Upper lobe of right lung (tissue), 1 donor: ENCODE measurements at regions not wholly inside any gene's neighbourhood (a gene's known extent, or its start where the extent isn't known, plus 50 kb on each side); places are given as distances from the start of the nearest gene placed in this dataset.

Experiments
- ATAC-seq: fragments of 200-7000 bp; cut with Tn5 transposase; one replicate; pipeline ENCODE4 v1.9.1; 2020; ENCODE audit warnings: mild to moderate bottlenecking, moderate library complexity
- DNase-seq: peaks from one replicate; pipeline ENCODE4 v3.0.0-alpha.2; 2020
- H3K27ac ChIP-seq: fragments of 200-600 bp; one replicate; pipeline ENCODE4 v1.8.0; 2022
- H3K27me3 ChIP-seq: fragments of 200-600 bp; one replicate; pipeline ENCODE4 v1.8.0; 2022; ENCODE audit warnings: mild to moderate bottlenecking
- H3K36me3 ChIP-seq: fragments of 200-600 bp; one replicate; pipeline ENCODE4 v1.8.0; 2022
- H3K4me1 ChIP-seq: fragments of 200-600 bp; one replicate; pipeline ENCODE4 v1.8.0; 2022
- H3K4me3 ChIP-seq: fragments of 200-600 bp; one replicate; pipeline ENCODE4 v1.8.0; 2022; ENCODE audit warnings: mild to moderate bottlenecking
- H3K9me3 ChIP-seq: fragments of 200-600 bp; one replicate; pipeline ENCODE4 v1.8.0; 2022
- CTCF ChIP-seq: fragments of 200-600 bp; IDR thresholded peaks from one replicate; pipeline ENCODE4 v1.8.0; 2022; ENCODE audit warnings: antibody characterized with exemption
- intact Hi-C: fragments of 100-400 bp; cut with DNase I; formaldehyde crosslinking; loops from one replicate; pipeline ENCODE4 v1.11.0; 2022
- donor health status: DM: no; HTN: yes; CAD: no; lungs with severe emphysema.

- Histone ChIP-seq H3K4me1 (no peaks in the 10 kb centered on the region), H3K36me3 (no peaks in the 10 kb centered on the region), H3K4me3 (no peak overlapping the region), H3K27ac (no peak overlapping the region), H3K9me3 (no peaks in the 10 kb centered on the region), H3K27me3 (no peaks in the 10 kb centered on the region)
- ATAC-seq (no peak), DNase-seq (no peak)
- intact Hi-C loops, result no loop called here
- no peak for TF ChIP-seq CTCF
These were observed 242.6 kb upstream of the TCF4 start for GRCh38 chr18:55830544-55830943.

GRCh38 chr18:55821219-55821618, 233.2 kb upstream of the TCF4 start:
- intact Hi-C loops, result no loop called here
- ATAC-seq, result no peak

GRCh38 chr18:55819448-55819847, 231.5 kb upstream of the TCF4 start:
- Histone ChIP-seq H3K36me3 (no peaks in the 10 kb centered on the region), H3K4me1 (no peaks in the 10 kb centered on the region), H3K27me3 (no peaks in the 10 kb centered on the region), H3K9me3 (no peaks in the 10 kb centered on the region), H3K27ac (no peak overlapping the region), H3K4me3 (no peak overlapping the region)
- no peak for TF ChIP-seq CTCF
- ATAC-seq, result no peak
- DNase-seq, result no peak
- intact Hi-C loops, result no loop called here

More at GRCh38 chr18:55821219-55821618, 233.2 kb upstream of the TCF4 start:
- H3K27me3 ChIP-seq, result no peaks in the 10 kb centered on the region
- no peaks in the 10 kb centered on the region for H3K9me3 ChIP-seq
- H3K27ac ChIP-seq, result no peak overlapping the region
- TF ChIP-seq CTCF, result no peak
- no peak overlapping the region for H3K4me3 ChIP-seq
- H3K36me3 ChIP-seq, result no peaks in the 10 kb centered on the region
- H3K4me1 ChIP-seq, result no peaks in the 10 kb centered on the region
- DNase-seq, result no peak

GRCh38 chr18:55818284-55818683, 230.3 kb upstream of the TCF4 start:
- H3K4me3 ChIP-seq, result no peak overlapping the region
- intact Hi-C loops, result no loop called here
- DNase-seq (no peak), ATAC-seq (no peak)
- no peak for TF ChIP-seq CTCF
- no peaks in the 10 kb centered on the region for H3K27me3 ChIP-seq
- H3K4me1 ChIP-seq, result no peaks in the 10 kb centered on the region
- H3K27ac ChIP-seq, result no peak overlapping the region
- H3K9me3 ChIP-seq, result no peaks in the 10 kb centered on the region
- H3K36me3 ChIP-seq, result no peaks in the 10 kb centered on the region

- H3K4me1 ChIP-seq, result no peaks in the 10 kb centered on the region
- no peak overlapping the region for H3K27ac ChIP-seq
- intact Hi-C loops, result no loop called here
- H3K4me3 ChIP-seq, result no peak overlapping the region
- no peak for ATAC-seq
- H3K36me3 ChIP-seq, result no peaks in the 10 kb centered on the region
- DNase-seq, result no peak
- H3K9me3 ChIP-seq, result no peaks in the 10 kb centered on the region
- no peaks in the 10 kb centered on the region for H3K27me3 ChIP-seq
- no peak for TF ChIP-seq CTCF
These were observed 223.9 kb upstream of the TCF4 start for GRCh38 chr18:55811925-55812324.

GRCh38 chr18:55805666-55806065, 217.7 kb upstream of the TCF4 start:
- Histone ChIP-seq H3K9me3 (no peaks in the 10 kb centered on the region), H3K27me3 (no peaks in the 10 kb centered on the region), H3K36me3 (no peaks in the 10 kb centered on the region), H3K4me3 (no peak overlapping the region), H3K27ac (no peak overlapping the region), H3K4me1 (no peaks in the 10 kb centered on the region)
- no peak for TF ChIP-seq CTCF
- ATAC-seq, result no peak
- intact Hi-C loops, result no loop called here
- DNase-seq, result no peak
